CD4-positive, alpha-beta memory T cell (primary cell): ENCODE measurements at regions not wholly inside any gene's neighbourhood (a gene's known extent, or its start where the extent isn't known, plus 50 kb on each side); places are given as distances from the start of the nearest gene placed in this dataset.
"Not testable (repeated sequence)": the region's sequence is repeated elsewhere in the genome, so short reads cannot be mapped to it uniquely, and the experiment has no call there.

Source experiments
- CTCF ChIA-PET: fragments of 350-600 bp; sonication (Branson Sonifier 250); formaldehyde crosslinking; loops from one replicate; lab custom pipeline; 2021; ENCODE audit warnings: inconsistent platforms; ENCODE audit not compliant: partially characterized antibody; lab: Charles Lee
- POLR2A ChIA-PET: fragments of 350-600 bp; sonication (Branson Sonifier 250); formaldehyde crosslinking; loops from one replicate; lab custom pipeline; 2021; ENCODE audit not compliant: partially characterized antibody; lab: Charles Lee
- DNase-seq, 5 donors: peaks; one replicate each; pipeline versions ENCODE4 v3.0.0 to v3.0.0-alpha.2; 2020 to 2022; ENCODE audit warnings: mixed read lengths in 1 of 5
- H3K27ac ChIP-seq: one replicate; pipeline ENCODE4 v1.7.0; 2013; ENCODE audit warnings: low read depth, low read length
- H3K27me3 ChIP-seq: 2 replicates; pipeline ENCODE4 v1.7.0; 2013; ENCODE audit warnings: mild to moderate bottlenecking, low read length, moderate library complexity; ENCODE audit not compliant: insufficient read depth
- H3K36me3 ChIP-seq: 2 replicates; pipeline ENCODE4 v1.7.0; 2013; ENCODE audit warnings: mild to moderate bottlenecking, low read length, moderate library complexity; ENCODE audit not compliant: insufficient read depth
- H3K4me1 ChIP-seq: 2 replicates; pipeline ENCODE4 v1.7.0; 2013; ENCODE audit warnings: mild to moderate bottlenecking, low read length, moderate library complexity; ENCODE audit not compliant: insufficient read depth
- H3K4me3 ChIP-seq, 2 donors: one replicate each; pipeline ENCODE4 v1.7.0; 2013; ENCODE audit warnings: low read length in 2 of 2, mild to moderate bottlenecking in 1 of 2
- H3K9me3 ChIP-seq, 2 donors: one replicate each; pipeline ENCODE4 v1.7.0; 2013; ENCODE audit warnings: low read length in 2 of 2, control low read depth in 1 of 2; ENCODE audit not compliant: control insufficient read depth in 1 of 2
- H3K27ac Mint-ChIP-seq, 7 donors: one replicate each; pipeline ENCODE4 v1.8.0; 2020 to 2021; ENCODE audit warnings: mixed read lengths in 7 of 7, mild to moderate bottlenecking in 6 of 7, inconsistent platforms in 3 of 7, moderate library complexity in 3 of 7
- H3K27me3 Mint-ChIP-seq, 2 donors: one replicate each; pipeline ENCODE4 v1.8.0; 2020 to 2021; ENCODE audit warnings: mixed read lengths in 2 of 2
- H3K36me3 Mint-ChIP-seq, 2 donors: one replicate each; pipeline ENCODE4 v1.8.0; 2020 to 2021; ENCODE audit warnings: mixed read lengths in 2 of 2, inconsistent platforms in 1 of 2, mild to moderate bottlenecking in 1 of 2
- H3K4me1 Mint-ChIP-seq, 4 donors: one replicate each; pipeline ENCODE4 v1.8.0; 2020 to 2021; ENCODE audit warnings: mixed read lengths in 4 of 4, mild to moderate bottlenecking in 1 of 4
- H3K4me3 Mint-ChIP-seq, 8 donors: one replicate each; pipeline ENCODE4 v1.8.0; 2020 to 2021; ENCODE audit warnings: mixed read lengths in 8 of 8, mild to moderate bottlenecking in 7 of 8, moderate library complexity in 6 of 8, inconsistent platforms in 3 of 8
- H3K9me3 Mint-ChIP-seq, 8 donors: one replicate each; pipeline ENCODE4 v1.8.0; 2020 to 2021; ENCODE audit warnings: mixed read lengths in 8 of 8, mild to moderate bottlenecking in 5 of 8, inconsistent platforms in 3 of 8, moderate library complexity in 1 of 8
- intact Hi-C: fragments of 100-400 bp; cut with micrococcal nuclease; formaldehyde crosslinking; loops from one replicate; pipeline ENCODE4 v1.15.1; 2023

DNA sequence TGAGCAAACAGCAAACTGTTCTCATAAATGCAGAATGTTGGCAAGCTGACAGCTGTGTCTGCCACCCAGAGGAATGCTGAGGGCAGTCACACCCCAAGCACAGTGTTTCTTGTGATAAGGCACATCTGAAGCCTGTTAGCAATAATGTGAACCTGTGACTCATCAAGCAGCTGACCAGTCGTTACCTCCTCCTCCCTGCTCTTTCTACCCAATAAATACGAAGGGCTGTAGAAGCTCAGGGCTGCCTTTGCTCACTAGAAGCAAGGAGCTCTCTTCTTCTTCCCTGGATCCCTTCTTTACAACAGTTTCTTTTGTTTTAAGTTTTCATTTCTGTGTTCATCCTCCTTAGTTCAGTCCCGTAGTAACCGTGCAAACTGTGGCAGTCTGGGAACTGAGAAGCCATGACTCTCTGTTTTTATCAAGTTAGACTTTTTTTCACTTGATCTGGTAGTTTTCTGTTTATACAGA, 160.3 kb upstream of the ZNF184 start:
- not testable (repeated sequence) for H3K27ac Mint-ChIP-seq, H3K4me3 Mint-ChIP-seq

DNA sequence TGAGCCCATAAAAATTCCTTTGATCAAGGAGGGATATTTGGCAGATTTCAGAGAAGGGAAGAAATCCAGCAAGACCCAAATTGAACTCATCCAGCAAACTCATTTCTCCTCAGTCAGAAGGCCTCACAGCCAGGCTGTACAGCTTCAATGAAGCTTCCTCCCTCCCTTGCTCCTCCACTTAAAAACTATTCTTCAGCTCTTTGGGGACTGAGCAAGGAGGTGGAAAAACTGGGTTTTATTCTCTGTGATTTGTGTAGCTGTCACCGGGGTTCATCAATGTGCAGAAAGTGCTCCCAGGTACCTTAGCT, 158.7 kb upstream of the ZNF184 start:
- Histone ChIP-seq H3K4me1 (no peaks in the 10 kb centered on the region), H3K9me3 (no peaks in the 10 kb centered on the region), H3K4me3 (no peak overlapping the region), H3K27me3 (peaks cover 3% of the 10 kb centered on the region), H3K27ac (no peak overlapping the region), H3K36me3 (no peaks in the 10 kb centered on the region)
- CTCF ChIA-PET: no interaction called here
- H3K27me3 Mint-ChIP-seq: peaks cover 57 to 69% of the 10 kb centered on the region in 2 donors
- POLR2A ChIA-PET: no interaction called here
- peaks cover 0 to 19% (median 7%) of the 10 kb centered on the region in 8 donors for H3K9me3 Mint-ChIP-seq
- intact Hi-C loops: no loop called here
- H3K4me1 Mint-ChIP-seq: peaks cover 4 to 10% (median 7%) of the 10 kb centered on the region in 4 donors
- no peak for DNase-seq
- peak overlapping the region in 2 of 8 donors; percentile 68 to 75 for H3K4me3 Mint-ChIP-seq
- H3K36me3 Mint-ChIP-seq: no peaks in the 10 kb centered on the region
- peak overlapping the region in 1 of 7 donors; percentile 1 for H3K27ac Mint-ChIP-seq

More for the DNA sequence above, 160.3 kb upstream of the ZNF184 start:
- H3K27me3 ChIP-seq, POLR2A ChIA-PET, DNase-seq, H3K27ac ChIP-seq, H3K36me3 ChIP-seq, H3K4me3 ChIP-seq, intact Hi-C loops, H3K9me3 ChIP-seq, H3K36me3 Mint-ChIP-seq, CTCF ChIA-PET, H3K4me1 ChIP-seq: not testable (repeated sequence)
- Mint-ChIP-seq H3K4me1 (peaks cover 4 to 10% (median 7%) of the 10 kb centered on the region in 4 donors), H3K9me3 (peaks cover 0 to 19% (median 10%) of the 10 kb centered on the region in 8 donors), H3K27me3 (peaks cover 58 to 68% of the 10 kb centered on the region in 2 donors)

DNA sequence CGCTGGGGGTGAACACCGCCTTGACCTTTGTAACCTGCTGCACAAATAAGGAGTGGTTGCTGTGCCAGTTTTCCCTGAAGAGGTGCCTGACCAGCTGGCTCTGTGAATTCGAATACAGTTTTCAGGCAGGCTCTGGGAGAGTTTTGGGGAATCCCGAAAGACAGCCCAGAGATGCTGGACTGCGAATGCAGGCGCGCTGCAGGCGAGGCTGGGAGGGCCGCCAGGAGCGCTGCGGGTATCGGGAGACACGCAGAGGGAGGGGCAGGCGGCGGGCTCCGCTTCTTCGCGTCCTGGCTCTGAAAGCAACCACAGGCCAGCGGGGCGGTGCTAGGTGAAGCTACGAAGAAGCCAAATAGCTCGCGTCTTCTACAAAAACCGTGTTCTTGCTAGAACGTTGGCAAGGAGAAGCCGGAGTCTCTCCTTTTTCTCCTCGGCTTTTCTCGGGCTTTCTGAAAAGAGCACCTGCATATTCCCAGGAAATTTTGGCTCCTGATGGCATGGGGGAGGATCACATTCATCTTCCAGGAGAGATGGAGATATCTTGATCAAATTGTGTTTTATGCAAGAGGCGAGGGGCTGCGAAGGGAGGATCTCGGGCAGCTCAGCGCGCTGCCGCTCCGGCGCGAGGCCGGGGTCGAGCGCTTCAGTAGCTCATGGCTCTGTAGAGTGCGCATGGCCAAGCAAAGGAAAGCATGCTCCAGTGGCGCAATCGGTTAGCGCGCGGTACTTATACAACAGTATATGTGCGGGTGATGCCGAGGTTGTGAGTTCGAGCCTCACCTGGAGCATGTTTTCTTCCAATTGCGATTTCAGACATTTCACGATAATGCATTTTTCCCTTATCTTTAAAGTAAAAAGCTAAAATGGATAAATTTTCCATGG, 158.1 kb upstream of the ZNF184 start:
- H3K27me3 ChIP-seq: peaks cover 3% of the 10 kb centered on the region
- no peak overlapping the region for H3K27ac Mint-ChIP-seq
- H3K9me3 ChIP-seq: no peaks in the 10 kb centered on the region
- H3K27ac ChIP-seq: no peak overlapping the region
- peak overlapping the region in 7 of 8 donors; percentile 48 to 75 (median 70) for H3K4me3 Mint-ChIP-seq
- no peaks in the 10 kb centered on the region for H3K4me1 ChIP-seq
- H3K27me3 Mint-ChIP-seq: peaks cover 53 to 66% of the 10 kb centered on the region in 2 donors
- ChIA-PET POLR2A (no interaction called here), CTCF (interaction anchor here (1.4 kb wide), 1 partner anchor 39 kb away, joined by 3 read pairs; no protein-coding TSS in a partner anchor)
- no peaks in the 10 kb centered on the region for H3K36me3 Mint-ChIP-seq
- peaks cover 0 to 19% (median 7%) of the 10 kb centered on the region in 8 donors for H3K9me3 Mint-ChIP-seq
- intact Hi-C loops: no loop called here
- H3K4me1 Mint-ChIP-seq: peaks cover 4 to 10% (median 7%) of the 10 kb centered on the region in 4 donors
- H3K36me3 ChIP-seq: no peaks in the 10 kb centered on the region
- no peak overlapping the region for H3K4me3 ChIP-seq
- DNase-seq: no peak

DNA sequence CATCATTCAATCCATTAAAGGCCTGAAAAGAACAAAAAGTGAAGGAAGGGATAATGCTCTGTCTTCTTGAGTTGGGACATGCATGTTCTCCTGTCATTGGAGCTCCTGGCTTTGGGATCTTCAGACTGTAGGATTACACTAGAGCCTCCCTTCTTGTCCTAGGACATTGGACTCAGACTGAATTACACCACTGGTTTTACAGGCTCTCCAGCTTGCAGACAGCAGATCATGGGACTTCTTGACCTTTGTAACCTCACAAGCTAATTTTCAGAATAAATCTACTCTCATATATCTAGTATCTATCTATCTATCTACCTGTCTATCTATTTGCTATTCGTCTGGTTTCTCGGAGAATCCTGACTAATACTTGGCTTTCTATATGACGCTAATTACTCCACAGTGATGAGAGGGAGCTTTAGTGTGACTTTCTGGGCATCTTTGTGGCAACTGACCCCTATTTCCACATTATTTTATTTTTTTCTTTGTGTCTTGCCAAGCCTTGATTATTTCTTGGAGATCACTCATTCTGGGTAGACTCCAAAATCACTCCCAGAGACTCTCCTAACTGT, 151.9 kb upstream of the ZNF184 start:
- H3K27ac Mint-ChIP-seq: no peak overlapping the region
- Histone ChIP-seq H3K27ac (no peak overlapping the region), H3K4me3 (no peak overlapping the region), H3K27me3 (no peaks in the 10 kb centered on the region), H3K4me1 (no peaks in the 10 kb centered on the region), H3K9me3 (no peaks in the 10 kb centered on the region), H3K36me3 (no peaks in the 10 kb centered on the region)
- H3K4me1 Mint-ChIP-seq: no peaks in the 10 kb centered on the region
- peaks cover 45 to 50% of the 10 kb centered on the region in 2 donors for H3K27me3 Mint-ChIP-seq
- intact Hi-C loops: no loop called here
- peaks cover 0 to 2% (median 0%) of the 10 kb centered on the region in 8 donors for H3K9me3 Mint-ChIP-seq
- DNase-seq: no peak
- ChIA-PET POLR2A (no interaction called here), CTCF (no interaction called here)
- H3K36me3 Mint-ChIP-seq: no peaks in the 10 kb centered on the region
- H3K4me3 Mint-ChIP-seq: no peak overlapping the region

DNA sequence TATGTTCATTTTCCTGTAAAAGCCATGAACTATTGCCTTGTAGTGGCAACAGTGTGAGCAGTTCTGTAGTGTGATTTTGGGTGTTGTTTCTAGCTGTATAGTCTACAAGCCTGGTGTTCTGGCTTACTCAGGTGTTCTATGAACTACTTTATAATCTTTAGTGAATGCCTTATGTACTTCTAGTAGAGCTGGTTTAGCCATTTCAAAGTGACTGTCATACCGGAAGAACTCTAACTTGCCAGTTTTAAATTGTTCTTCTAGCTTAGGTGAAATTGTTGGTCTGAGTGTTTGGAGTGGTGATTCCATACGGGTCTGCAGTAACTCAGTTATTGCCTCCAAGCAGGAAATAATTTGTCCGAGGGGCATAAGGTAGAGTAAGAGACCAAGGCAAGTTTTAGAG, 150.2 kb upstream of the ZNF184 start:
- H3K9me3 ChIP-seq: no peaks in the 10 kb centered on the region
- peaks cover 2% of the 10 kb centered on the region for H3K27me3 ChIP-seq
- H3K27me3 Mint-ChIP-seq: peaks cover 49 to 51% of the 10 kb centered on the region in 2 donors
- H3K36me3 Mint-ChIP-seq: no peaks in the 10 kb centered on the region
- no peak overlapping the region for H3K4me3 Mint-ChIP-seq
- H3K4me1 ChIP-seq: no peaks in the 10 kb centered on the region
- peaks cover 0 to 1% (median under 1%) of the 10 kb centered on the region in 4 donors for H3K4me1 Mint-ChIP-seq
- DNase-seq: no peak
- H3K4me3 ChIP-seq: no peak overlapping the region
- CTCF ChIA-PET: no interaction called here
- POLR2A ChIA-PET: no interaction called here
- H3K27ac Mint-ChIP-seq: no peak overlapping the region
- intact Hi-C loops: no loop called here
- H3K9me3 Mint-ChIP-seq: no peaks in the 10 kb centered on the region
- H3K36me3 ChIP-seq: no peaks in the 10 kb centered on the region
- no peak overlapping the region for H3K27ac ChIP-seq

DNA sequence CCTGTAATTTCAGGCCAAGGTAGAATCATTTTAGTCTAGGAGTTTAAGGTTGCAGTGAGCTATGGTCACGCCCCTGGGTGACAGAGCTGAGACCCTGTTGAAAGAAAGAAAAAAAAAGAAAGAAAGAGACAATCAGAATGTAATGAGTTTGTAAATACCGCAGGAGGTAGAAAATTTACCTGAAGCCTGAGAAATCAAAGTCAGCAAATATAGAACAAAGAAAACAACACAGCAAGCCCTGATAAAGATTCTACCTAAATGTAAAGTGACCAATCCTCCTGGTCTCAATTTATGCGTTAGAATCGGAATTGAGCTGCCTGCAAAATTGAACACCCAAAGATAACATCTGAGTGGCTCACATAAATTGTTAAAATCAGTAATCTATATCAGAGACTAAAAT, 146.5 kb upstream of the ZNF184 start:
- Histone ChIP-seq H3K27me3 (peaks cover 7% of the 10 kb centered on the region), H3K4me3 (no peak overlapping the region), H3K36me3 (no peaks in the 10 kb centered on the region), H3K4me1 (peaks cover 6% of the 10 kb centered on the region), H3K27ac (no peak overlapping the region), H3K9me3 (no peaks in the 10 kb centered on the region)
- Mint-ChIP-seq H3K27ac (no peak overlapping the region), H3K36me3 (no peaks in the 10 kb centered on the region), H3K4me3 (no peak overlapping the region), H3K9me3 (peaks cover 0 to 4% (median 0%) of the 10 kb centered on the region in 8 donors), H3K4me1 (peaks cover 6 to 14% (median 11%) of the 10 kb centered on the region in 4 donors), H3K27me3 (peaks cover 53 to 55% of the 10 kb centered on the region in 2 donors)
- ChIA-PET CTCF (interaction anchor here (1.0 to 2.4 kb wide), 2 partner anchors 10 to 14 kb away, joined by 3 to 13 read pairs; no protein-coding TSS in a partner anchor), POLR2A (no interaction called here)
- intact Hi-C loops: no loop called here
- DNase-seq: no peak
